Trophoblast cell (in vitro differentiated cells and primary cell): ENCODE measurements at regions not wholly inside any gene's neighbourhood (a gene's known extent, or its start where the extent isn't known, plus 50 kb on each side); places are given as distances from the start of the nearest gene placed in this dataset.

ENCODE experiments used
- DNase-seq, 2 donors: peaks; one replicate each; pipeline ENCODE4 v3.0.0-alpha.2; 2016
- H2AFZ ChIP-seq: 2 replicates; pipeline ENCODE4 v1.6.1; 2013; ENCODE audit warnings: low read length, moderate library complexity, mild to moderate bottlenecking; ENCODE audit not compliant: insufficient read depth, poor library complexity
- H2AK5ac ChIP-seq: 2 replicates; pipeline ENCODE4 v1.6.1; 2013; ENCODE audit warnings: mild to moderate bottlenecking, low read length
- H2BK120ac ChIP-seq: 2 replicates; pipeline ENCODE4 v1.6.1; 2013; ENCODE audit warnings: low read length, mild to moderate bottlenecking, moderate library complexity; ENCODE audit not compliant: insufficient read depth, poor library complexity
- H2BK12ac ChIP-seq: 2 replicates; pipeline ENCODE4 v1.6.1; 2013; ENCODE audit warnings: mild to moderate bottlenecking, low read length, moderate library complexity
- H2BK5ac ChIP-seq: 2 replicates; pipeline ENCODE4 v1.6.1; 2013; ENCODE audit warnings: low read length, low read depth, moderate library complexity, mild to moderate bottlenecking; ENCODE audit not compliant: poor library complexity
- H3K14ac ChIP-seq: 2 replicates; pipeline ENCODE4 v1.6.1; 2013; ENCODE audit warnings: mild to moderate bottlenecking, low read length
- H3K18ac ChIP-seq: 2 replicates; pipeline ENCODE4 v1.6.1; 2013; ENCODE audit warnings: mild to moderate bottlenecking, low read length
- H3K23ac ChIP-seq: 2 replicates; pipeline ENCODE4 v1.6.1; 2013; ENCODE audit warnings: low read length
- H3K27ac ChIP-seq: 2 replicates; pipeline ENCODE4 v1.5.1; 2013; ENCODE audit warnings: low read depth, mild to moderate bottlenecking, inconsistent platforms, low read length, moderate library complexity
- H3K27me3 ChIP-seq: 2 replicates; pipeline ENCODE4 v1.6.1; 2013; ENCODE audit warnings: inconsistent platforms, mild to moderate bottlenecking, low read length, moderate library complexity; ENCODE audit not compliant: insufficient read depth
- H3K36me3 ChIP-seq, 2 experiments: 1 replicate in 1 of 2; 2 replicates in 1 of 2; pipeline ENCODE4 v1.6.1; 2013; ENCODE audit warnings: low read length in 2 of 2, mild to moderate bottlenecking in 2 of 2, moderate library complexity in 1 of 2; ENCODE audit not compliant: insufficient read depth in 2 of 2, control insufficient read depth in 1 of 2
- H3K4ac ChIP-seq: 2 replicates; pipeline ENCODE4 v1.6.1; 2013; ENCODE audit warnings: low read depth, mild to moderate bottlenecking, low read length, moderate library complexity
- H3K4me1 ChIP-seq, 2 experiments: 1 replicate in 1 of 2; 2 replicates in 1 of 2; pipeline ENCODE4 v1.6.1; 2013; ENCODE audit warnings: low read length in 2 of 2, mild to moderate bottlenecking in 2 of 2, moderate library complexity in 1 of 2; ENCODE audit not compliant: insufficient read depth in 2 of 2, control insufficient read depth in 1 of 2
- H3K4me2 ChIP-seq: 2 replicates; pipeline ENCODE4 v1.6.1; 2013; ENCODE audit warnings: inconsistent platforms, mild to moderate bottlenecking, low read length, moderate library complexity
- H3K4me3 ChIP-seq: 2 replicates; pipeline ENCODE4 v1.5.1; 2013; ENCODE audit warnings: mild to moderate bottlenecking, low read depth, low read length, inconsistent platforms
- H3K79me1 ChIP-seq: one replicate; pipeline ENCODE4 v1.6.1; 2013; ENCODE audit warnings: low read length
- H3K79me2 ChIP-seq: 2 replicates; pipeline ENCODE4 v1.6.1; 2013; ENCODE audit warnings: low read length, mild to moderate bottlenecking; ENCODE audit not compliant: control insufficient read depth, insufficient read depth, poor library complexity
- H3K9ac ChIP-seq: 2 replicates; pipeline ENCODE4 v1.6.1; 2013; ENCODE audit warnings: mild to moderate bottlenecking, low read length
- H3K9me3 ChIP-seq: 2 replicates; pipeline ENCODE4 v1.6.1; 2013; ENCODE audit warnings: low read depth, mild to moderate bottlenecking, control low read depth, inconsistent platforms, low read length; ENCODE audit not compliant: insufficient read depth
- H4K12ac ChIP-seq: 2 replicates; pipeline ENCODE4 v1.6.1; 2013; ENCODE audit warnings: low read depth, mild to moderate bottlenecking, low read length, moderate library complexity
- H4K8ac ChIP-seq: 2 replicates; pipeline ENCODE4 v1.6.1; 2013; ENCODE audit warnings: low read depth, mild to moderate bottlenecking, low read length, moderate library complexity
- H4K91ac ChIP-seq: one replicate; pipeline ENCODE4 v1.6.1; 2013; ENCODE audit warnings: low read depth, mild to moderate bottlenecking, low read length, moderate library complexity
- WGBS: extraction: QIAGEN DNeasy Blood & Tissue Kit; methylation state at CpG from one replicate; pipeline ENCODE4 v1.1.7; 2013; ENCODE audit warnings: missing lambda C conversion rate; ENCODE audit not compliant: insufficient read length, insufficient coverage; ENCODE audit errors: extremely low coverage; 5-methylcytosine and 5-hydroxymethylcytosine counted together

GRCh38 chr13:50634339-50634738, 209.2 kb downstream of the DLEU7 start:
- H3K4ac ChIP-seq, result no peak overlapping the region
- no peaks in the 10 kb centered on the region for H3K9me3 ChIP-seq
- no peak overlapping the region for H2AFZ ChIP-seq
- H2BK5ac ChIP-seq, result no peak overlapping the region
- H3K79me1 ChIP-seq, result no peaks in the 10 kb centered on the region
- H4K91ac ChIP-seq, result no peak overlapping the region
- no peak overlapping the region for H3K14ac ChIP-seq
- H3K79me2 ChIP-seq, result no peaks in the 10 kb centered on the region
- H3K18ac ChIP-seq, result no peak overlapping the region
- no peak overlapping the region for H3K23ac ChIP-seq
- no peaks in the 10 kb centered on the region for H3K27me3 ChIP-seq
- no CpG with 5 or more reads among the region's 3 CpGs for WGBS
- H3K4me1 ChIP-seq, result peaks cover 0 to 5% of the 10 kb centered on the region in 2 experiments
- no peak overlapping the region for H3K4me2 ChIP-seq
- no peaks in the 10 kb centered on the region for H3K36me3 ChIP-seq
- no peak overlapping the region for H2BK120ac ChIP-seq
- no peak overlapping the region for H2AK5ac ChIP-seq
- no peak overlapping the region for H3K27ac ChIP-seq
- no peak overlapping the region for H3K4me3 ChIP-seq
- no peak overlapping the region for H3K9ac ChIP-seq
- peak overlapping the region; percentile 30 for H4K12ac ChIP-seq
- no peak overlapping the region for H2BK12ac ChIP-seq
- no peak overlapping the region for H4K8ac ChIP-seq
- no peak for DNase-seq

GRCh38 chr13:50635504-50635903, 208.0 kb downstream of the DLEU7 start:
- no peak overlapping the region for H3K4ac ChIP-seq
- DNase-seq, result peak; percentile 82 to 92
- H2BK5ac ChIP-seq, result no peak overlapping the region
- no peak overlapping the region for H2AK5ac ChIP-seq
- H4K91ac ChIP-seq, result no peak overlapping the region
- H3K4me1 ChIP-seq, result peaks cover 0 to 5% of the 10 kb centered on the region in 2 experiments
- no peak overlapping the region for H3K14ac ChIP-seq
- H3K79me2 ChIP-seq, result no peaks in the 10 kb centered on the region
- H4K12ac ChIP-seq, result no peak overlapping the region
- no peak overlapping the region for H3K18ac ChIP-seq
- no peak overlapping the region for H3K4me2 ChIP-seq
- no peaks in the 10 kb centered on the region for H3K79me1 ChIP-seq
- H4K8ac ChIP-seq, result no peak overlapping the region
- no CpG with 5 or more reads among the region's 3 CpGs for WGBS
- H3K9me3 ChIP-seq, result no peaks in the 10 kb centered on the region
- no peak overlapping the region for H2BK120ac ChIP-seq
- no peak overlapping the region for H3K9ac ChIP-seq
- H3K23ac ChIP-seq, result no peak overlapping the region
- no peak overlapping the region for H3K27ac ChIP-seq
- no peak overlapping the region for H2BK12ac ChIP-seq
- no peaks in the 10 kb centered on the region for H3K36me3 ChIP-seq
- no peak overlapping the region for H3K4me3 ChIP-seq
- no peaks in the 10 kb centered on the region for H3K27me3 ChIP-seq
- H2AFZ ChIP-seq, result no peak overlapping the region

GRCh38 chr13:50636007-50636704, 207.3 kb downstream of the DLEU7 start:
- Histone ChIP-seq H3K27me3 (no peaks in the 10 kb centered on the region), H2BK12ac (no peak overlapping the region), H3K4me1 (peaks cover 0 to 5% of the 10 kb centered on the region in 2 experiments), H4K12ac (no peak overlapping the region), H3K79me1 (no peaks in the 10 kb centered on the region), H2AK5ac (no peak overlapping the region), H3K18ac (no peak overlapping the region), H3K4me2 (peak overlapping the region; percentile 41), H3K4ac (no peak overlapping the region), H2BK5ac (no peak overlapping the region), H3K79me2 (no peaks in the 10 kb centered on the region), H2BK120ac (no peak overlapping the region), H3K36me3 (no peaks in the 10 kb centered on the region), H3K14ac (no peak overlapping the region), H4K8ac (no peak overlapping the region), H3K4me3 (no peak overlapping the region), H3K9me3 (no peaks in the 10 kb centered on the region), H4K91ac (no peak overlapping the region), H3K27ac (no peak overlapping the region), H3K23ac (no peak overlapping the region), H2AFZ (no peak overlapping the region), H3K9ac (no peak overlapping the region)
- DNase-seq, result peak; percentile 42 to 73
- no CpG with 5 or more reads among the region's 7 CpGs for WGBS

- Histone ChIP-seq H3K27ac (no peak overlapping the region), H3K14ac (no peak overlapping the region), H3K79me2 (no peaks in the 10 kb centered on the region), H2AFZ (no peak overlapping the region), H2BK12ac (no peak overlapping the region), H2BK120ac (no peak overlapping the region), H4K91ac (no peak overlapping the region), H4K12ac (no peak overlapping the region), H3K18ac (no peak overlapping the region), H2BK5ac (no peak overlapping the region), H3K4ac (no peak overlapping the region), H3K9ac (no peak overlapping the region), H3K23ac (no peak overlapping the region), H4K8ac (no peak overlapping the region), H3K4me3 (no peak overlapping the region), H3K79me1 (no peaks in the 10 kb centered on the region), H3K4me2 (no peak overlapping the region), H2AK5ac (no peak overlapping the region), H3K9me3 (no peaks in the 10 kb centered on the region), H3K4me1 (no peaks in the 10 kb centered on the region), H3K36me3 (no peaks in the 10 kb centered on the region), H3K27me3 (no peaks in the 10 kb centered on the region)
- DNase-seq, result no peak
- WGBS, result no CpG with 5 or more reads among the region's 5 CpGs
Observed at GRCh38 chr13:50643060-50643459, 200.4 kb downstream of the DLEU7 start.
